K562 (cell line): ENCODE measurements at regions not wholly inside any gene's neighbourhood (a gene's known extent, or its start where the extent isn't known, plus 50 kb on each side); places are given as distances from the start of the nearest gene placed in this dataset.

Source experiments
- ATAC-seq: fragments of 200-7000 bp; cut with Tn5 transposase; 3 replicates; pipeline ENCODE4 v1.9.1; 2020; ENCODE audit warnings: moderate library complexity
- BruUV-seq: library from RNA; stranded (reverse); fragments of 400-500 nt; replicated peaks from 2 replicates; lab custom pipeline; 2021; lab: Mats Ljungman, UMichigan
- CTCF ChIA-PET: fragments of 300-600 bp; formaldehyde crosslinking; extraction: SDS; loops from one replicate; lab custom pipeline; 2021; ENCODE audit warnings: low intra/inter-chr PET ratio; lab: Yijun Ruan, JAX
- POLR2A ChIA-PET: fragments of 300-600, 350-650 bp; sonication (Branson Sonifier 250); formaldehyde crosslinking; extraction: SDS; loops from one replicate; lab custom pipeline; 2021; ENCODE audit warnings: antibody characterized with exemption, inconsistent platforms; lab: Yijun Ruan, JAX
- DNase-seq, 4 experiments: peaks; one replicate each; pipeline versions ENCODE4 v3.0.0 to v3.0.0-alpha.2; 2011 to 2018; ENCODE audit warnings: low spot score in 3 of 4, mixed read lengths in 3 of 4; ENCODE audit errors: extremely low read depth in 1 of 4
- FAIRE-seq: peaks from 2 replicates; lab custom pipeline; 2011; peaks lifted over from hg19 to GRCh38; lab: Jason Lieb, UNC
- H2AFZ ChIP-seq: 2 replicates; pipeline ENCODE4 v1.6.0; 2011; ENCODE audit warnings: low read depth, low read length, control low read depth, inconsistent platforms
- H3K27ac ChIP-seq: fragments of 200-600 bp; 3 replicates; pipeline ENCODE4 v1.8.0; 2011; ENCODE audit warnings: low read depth, mild to moderate bottlenecking, control low read depth, inconsistent platforms, low read length, moderate library complexity, mixed read lengths; ENCODE audit errors: extremely low read depth
- H3K27me3 ChIP-seq, 2 experiments: fragments of 300-600 bp in 1 of 2; 2 replicates in 1 of 2; 3 replicates in 1 of 2; pipeline versions ENCODE4 v1.6.0 to v1.8.0; 2011; ENCODE audit warnings: inconsistent platforms in 2 of 2, low read length in 2 of 2, mild to moderate bottlenecking in 1 of 2, mixed read lengths in 1 of 2, moderate library complexity in 1 of 2; ENCODE audit not compliant: control insufficient read depth in 2 of 2, insufficient read depth in 2 of 2
- H3K36me3 ChIP-seq: fragments of 300-600 bp; 3 replicates; pipeline ENCODE4 v1.8.0; 2011; ENCODE audit warnings: mild to moderate bottlenecking, low read length, inconsistent platforms; ENCODE audit not compliant: control insufficient read depth, insufficient read depth
- H3K4me1 ChIP-seq, 2 experiments: fragments of 200-600 bp in 1 of 2; replicated peaks in 1 of 2; 2 replicates in 1 of 2; 3 replicates in 1 of 2; pipeline versions ENCODE4 v1.5.1 to v1.8.0; 2011; ENCODE audit warnings: inconsistent platforms in 2 of 2, low read length in 2 of 2, mild to moderate bottlenecking in 1 of 2, mixed read lengths in 1 of 2, moderate library complexity in 1 of 2; ENCODE audit not compliant: control insufficient read depth in 2 of 2, insufficient read depth in 2 of 2
- H3K4me2 ChIP-seq: 2 replicates; pipeline ENCODE4 v1.6.1; 2011; ENCODE audit warnings: low read length, control low read depth, inconsistent platforms, mixed read lengths; ENCODE audit not compliant: insufficient read depth
- H3K4me3 ChIP-seq: fragments of 200-600 bp; sonication (generic), shearing (Covaris generic); 2 replicates; pipeline ENCODE4 v1.5.1; 2016; ENCODE audit warnings: control low read depth, inconsistent platforms
- H3K79me2 ChIP-seq: fragments of 200-600 bp; 3 replicates; pipeline ENCODE4 v1.8.0; 2011; ENCODE audit warnings: low read length, inconsistent platforms; ENCODE audit not compliant: control insufficient read depth, insufficient read depth
- H3K9ac ChIP-seq, 2 experiments: 2 replicates each; pipeline versions ENCODE4 v1.6.0 to v1.6.1; 2011; ENCODE audit warnings: low read depth in 2 of 2, low read length in 2 of 2, control low read depth in 1 of 2, inconsistent platforms in 1 of 2, mild to moderate bottlenecking in 1 of 2, mixed read lengths in 1 of 2; ENCODE audit not compliant: insufficient read depth in 1 of 2
- H3K9me1 ChIP-seq: one replicate; pipeline ENCODE4 v1.6.0; 2011; ENCODE audit warnings: inconsistent platforms, mild to moderate bottlenecking, low read length, moderate library complexity; ENCODE audit not compliant: control insufficient read depth, insufficient read depth
- H3K9me3 ChIP-seq: replicated peaks from 2 replicates; pipeline ENCODE4 v1.5.1; 2011; ENCODE audit warnings: low read depth, low read length, inconsistent platforms; ENCODE audit not compliant: control insufficient read depth, insufficient read depth
- H4K20me1 ChIP-seq: replicated peaks from 2 replicates; pipeline ENCODE4 v1.6.1; 2011; ENCODE audit warnings: low read length, inconsistent platforms, mixed read lengths; ENCODE audit not compliant: control insufficient read depth, insufficient read depth
- CBX8 ChIP-seq: fragments of 200-600 bp; sonication (generic); IDR thresholded peaks from 2 replicates; pipeline ENCODE4 v1.6.1; 2012; ENCODE audit warnings: borderline replicate concordance, mixed run types, low read depth, mild to moderate bottlenecking, moderate library complexity, mixed read lengths, low read length, control low read depth, inconsistent platforms; ENCODE audit not compliant: poor library complexity, severe bottlenecking; ENCODE audit errors: extremely low read depth
- EGR1 ChIP-seq: fragments of 450-650 bp; conservative IDR thresholded peaks from 2 replicates; pipeline ENCODE4 v1.6.1; 2017; ENCODE audit warnings: mild to moderate bottlenecking
- EHMT2 ChIP-seq: fragments of 450-650 bp; IDR thresholded peaks from 2 replicates; pipeline ENCODE4 v1.6.1; 2018; ENCODE audit warnings: antibody characterized with exemption
- HDAC8 ChIP-seq: fragments of 450-650 bp; IDR thresholded peaks from 2 replicates; pipeline ENCODE4 v1.6.1; 2016; ENCODE audit warnings: mild to moderate bottlenecking, missing genetic modification characterization, moderate library complexity, missing compliant biosample characterization
- IFI16 ChIP-seq: fragments of 250-450 bp; sonication (Bioruptor Pico); IDR thresholded peaks from 2 replicates; pipeline ENCODE4 v2.1.2; 2022; ENCODE audit warnings: mild to moderate bottlenecking, inconsistent platforms
- KDM4B ChIP-seq, 2 experiments: fragments of 450-650 bp in 1 of 2; sonication (generic) in 1 of 2; IDR thresholded peaks; 2 replicates each; pipeline ENCODE4 v1.6.1; 2016 to 2017; ENCODE audit warnings: borderline replicate concordance in 2 of 2, antibody characterized with exemption in 1 of 2, low read depth in 1 of 2, mild to moderate bottlenecking in 1 of 2
- MTA3 ChIP-seq: fragments of 450-650 bp; formaldehyde crosslinking; IDR thresholded peaks from 2 replicates; pipeline ENCODE4 v1.6.1; 2017; ENCODE audit warnings: mild to moderate bottlenecking, borderline replicate concordance
- NCOA1 ChIP-seq: fragments of 450-650 bp; IDR thresholded peaks from 2 replicates; pipeline ENCODE4 v1.6.1; 2016; ENCODE audit warnings: low read depth
- PRPF4 ChIP-seq: fragments of 200-400 bp; formaldehyde crosslinking; IDR thresholded peaks from one replicate; pipeline ENCODE4 v1.6.1; 2017; ENCODE audit warnings: low read length, low read depth, mild to moderate bottlenecking; ENCODE audit not compliant: insufficient read depth, poor library complexity, severe bottlenecking
- SMARCE1 ChIP-seq: fragments of 450-650 bp; IDR thresholded peaks from 2 replicates; pipeline ENCODE4 v1.7.1; 2016; ENCODE audit warnings: mild to moderate bottlenecking
- SREBF2 ChIP-seq: sonication (generic); formaldehyde crosslinking; IDR thresholded peaks from 2 replicates; pipeline ENCODE4 v1.4.0; 2020; ENCODE audit warnings: mild to moderate bottlenecking, missing genetic modification reagents
- STAT5A ChIP-seq: IDR thresholded peaks from 2 replicates; pipeline ENCODE4 v1.6.1; 2012; ENCODE audit warnings: low read length, inconsistent platforms, borderline replicate concordance
- WHSC1 ChIP-seq: IDR thresholded peaks from one replicate; pipeline ENCODE4 v1.6.1; 2012; ENCODE audit warnings: low read length, control low read depth, inconsistent platforms
- ZNF140 ChIP-seq: fragments of 250-450 bp; sonication (Bioruptor Pico); IDR thresholded peaks from 2 replicates; pipeline ENCODE4 v1.8.0; 2021; ENCODE audit warnings: moderate library complexity, mild to moderate bottlenecking, inconsistent platforms
- ZNF408 ChIP-seq: fragments of 250-450 bp; sonication (Bioruptor Pico); IDR thresholded peaks from 2 replicates; pipeline ENCODE4 v1.4.0; 2020; ENCODE audit warnings: low read depth, mild to moderate bottlenecking, moderate library complexity
- WGBS: fragments of 100-300 bp; shearing (Covaris generic); methylation state at CpG from one replicate; pipeline ENCODE4 v1.1.6; 2016; ENCODE audit warnings: low coverage, mixed read lengths; ENCODE audit not compliant: insufficient coverage; ENCODE audit errors: missing lambda C conversion rate; 5-methylcytosine and 5-hydroxymethylcytosine counted together
- in situ Hi-C: fragments of 300-500 bp; cut with MboI; formaldehyde crosslinking; loops from 4 replicates; pipeline ENCODE4 v1.15.0; 2018; ENCODE audit warnings: inconsistent platforms, mixed read lengths
- intact Hi-C: fragments of 100-400 bp; cut with micrococcal nuclease; formaldehyde crosslinking; loops from 2 replicates; pipeline ENCODE4 v1.14.2; 2022
- TF ChIP-seq, protein P1 (sequence below), 2 experiments: IDR thresholded peaks; 2 replicates each; pipeline ENCODE4 v1.6.1; 2012; ENCODE audit warnings: improper control_type of control experiment in 2 of 2, low read depth in 2 of 2, low read length in 2 of 2, borderline replicate concordance in 1 of 2

DNA sequence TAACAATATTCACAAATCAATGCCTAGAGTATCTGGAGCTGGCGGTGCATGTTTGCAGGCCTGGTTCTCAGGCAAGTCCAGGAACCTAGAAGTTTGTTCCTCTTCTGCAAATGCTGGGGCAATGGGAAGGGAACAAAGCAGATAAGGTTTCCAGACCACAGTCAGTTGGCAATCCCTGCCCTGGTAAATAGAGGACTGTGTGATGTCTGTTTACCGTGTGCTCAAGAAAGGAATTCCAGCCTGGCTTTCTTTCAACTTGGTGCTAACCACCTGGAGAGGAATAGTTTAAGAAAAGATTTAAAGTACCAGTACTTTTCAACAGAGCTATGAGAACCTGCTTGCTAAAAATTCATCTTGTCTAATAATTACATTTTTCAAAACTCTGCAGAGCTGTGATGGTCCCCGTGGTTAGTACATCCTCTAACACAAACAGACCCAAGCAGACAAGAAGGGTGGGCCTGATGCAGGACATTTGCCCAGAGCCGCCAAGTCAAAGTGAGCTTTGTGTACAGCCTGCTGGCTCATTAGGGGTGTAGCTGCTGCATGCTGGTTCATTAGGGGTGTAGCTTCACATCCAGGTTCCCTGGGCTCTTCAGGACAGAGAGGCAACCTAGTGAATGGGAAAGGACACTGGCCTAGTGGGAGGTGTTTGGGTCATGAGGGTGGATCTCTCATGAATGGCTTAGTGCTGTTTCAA is 220.5 kb downstream of the SQOR start:
- Histone ChIP-seq H2AFZ (no peak overlapping the region), H3K27me3 (no peaks in the 10 kb centered on the region), H3K27ac (no peak overlapping the region), H3K9me3 (no peaks in the 10 kb centered on the region), H3K4me2 (no peak overlapping the region)
- DNase-seq = no peak
- TF ChIP-seq, protein P1, sequence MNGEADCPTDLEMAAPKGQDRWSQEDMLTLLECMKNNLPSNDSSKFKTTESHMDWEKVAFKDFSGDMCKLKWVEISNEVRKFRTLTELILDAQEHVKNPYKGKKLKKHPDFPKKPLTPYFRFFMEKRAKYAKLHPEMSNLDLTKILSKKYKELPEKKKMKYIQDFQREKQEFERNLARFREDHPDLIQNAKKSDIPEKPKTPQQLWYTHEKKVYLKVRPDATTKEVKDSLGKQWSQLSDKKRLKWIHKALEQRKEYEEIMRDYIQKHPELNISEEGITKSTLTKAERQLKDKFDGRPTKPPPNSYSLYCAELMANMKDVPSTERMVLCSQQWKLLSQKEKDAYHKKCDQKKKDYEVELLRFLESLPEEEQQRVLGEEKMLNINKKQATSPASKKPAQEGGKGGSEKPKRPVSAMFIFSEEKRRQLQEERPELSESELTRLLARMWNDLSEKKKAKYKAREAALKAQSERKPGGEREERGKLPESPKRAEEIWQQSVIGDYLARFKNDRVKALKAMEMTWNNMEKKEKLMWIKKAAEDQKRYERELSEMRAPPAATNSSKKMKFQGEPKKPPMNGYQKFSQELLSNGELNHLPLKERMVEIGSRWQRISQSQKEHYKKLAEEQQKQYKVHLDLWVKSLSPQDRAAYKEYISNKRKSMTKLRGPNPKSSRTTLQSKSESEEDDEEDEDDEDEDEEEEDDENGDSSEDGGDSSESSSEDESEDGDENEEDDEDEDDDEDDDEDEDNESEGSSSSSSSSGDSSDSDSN (IDR thresholded peaks at IDR 0.05; ENCODE audit: borderline replicate concordance in 1 of 2, low read depth in 2 of 2, low read length in 2 of 2) = no peak
- TF ChIP-seq SMARCE1 (no peak), KDM4B (IDR thresholded peaks at IDR 0.05; ENCODE audit: borderline replicate concordance in 2 of 2, low read depth in 1 of 2) (no peak), WHSC1 (no peak), HDAC8 (tag) (no peak), EGR1 (no peak), ZNF140 (CRISPR knock-in tag) (no peak), EHMT2 (no peak), MTA3 (no peak), IFI16 (no peak), CBX8 (no peak), PRPF4 (no peak), ZNF408 (CRISPR knock-in tag) (no peak), SREBF2 (CRISPR knock-in tag) (no peak), NCOA1 (no peak), STAT5A (no peak)
- TF ChIP-seq, all 486 proteins: peak for 0
- no peak for ATAC-seq
- POLR2A ChIA-PET = no interaction called here
- intact Hi-C loops (no loop called here), in situ Hi-C loops (no loop called here)
- Histone ChIP-seq H3K4me3 (no peak overlapping the region), H3K9me1 (no peaks in the 10 kb centered on the region), H3K4me1 (no peaks in the 10 kb centered on the region), H4K20me1 (no peaks in the 10 kb centered on the region), H3K79me2 (no peaks in the 10 kb centered on the region), H3K9ac (no peak overlapping the region), H3K36me3 (no peaks in the 10 kb centered on the region)
- no peak for FAIRE-seq
- whole genome bisulfite sequencing = 0% methylated on average over 4 of the region's 4 CpGs
- no TSS peak for BruUV-seq
- CTCF ChIA-PET = no interaction called here
